MCF 10A (cell line): ENCODE measurements at regions not wholly inside any gene's neighbourhood (a gene's known extent, or its start where the extent isn't known, plus 50 kb on each side); places are given as distances from the start of the nearest gene placed in this dataset.
"Not testable (repeated sequence)": the region's sequence is repeated elsewhere in the genome, so short reads cannot be mapped to it uniquely, and the experiment has no call there.

Experiments
- BruUV-seq: library from RNA; stranded (reverse); fragments of 400-500 nt; replicated peaks from 2 replicates; lab custom pipeline; 2021; lab: Mats Ljungman, UMichigan
- CTCF ChIA-PET: fragments of 300-600 bp; sonication (Branson Sonifier 250); formaldehyde crosslinking; extraction: SDS; loops from one replicate; lab custom pipeline; 2021; ENCODE audit warnings: antibody characterized with exemption, inconsistent platforms; lab: Yijun Ruan, JAX
- POLR2A ChIA-PET: fragments of 300-600, 350-650 bp; sonication (Branson Sonifier 250); formaldehyde crosslinking; extraction: SDS; loops from one replicate; lab custom pipeline; 2020; ENCODE audit warnings: antibody characterized with exemption, inconsistent platforms; lab: Yijun Ruan, JAX
- DNase-seq: peaks from one replicate; pipeline ENCODE4 v3.0.0-alpha.2; 2018; ENCODE audit not compliant: unreplicated experiment
- H3K27ac Mint-ChIP-seq: one replicate; pipeline ENCODE4 v1.8.0; 2022; ENCODE audit warnings: mild to moderate bottlenecking, low read depth, mixed read lengths; ENCODE audit not compliant: unreplicated experiment
- H3K27me3 Mint-ChIP-seq: one replicate; pipeline ENCODE4 v1.8.0; 2022; ENCODE audit warnings: mixed read lengths; ENCODE audit not compliant: insufficient read depth, unreplicated experiment
- H3K36me3 Mint-ChIP-seq: one replicate; pipeline ENCODE4 v1.8.0; 2022; ENCODE audit warnings: mild to moderate bottlenecking, moderate library complexity, mixed read lengths; ENCODE audit not compliant: insufficient read depth, unreplicated experiment
- H3K4me1 Mint-ChIP-seq: one replicate; pipeline ENCODE4 v1.8.0; 2022; ENCODE audit warnings: mixed read lengths; ENCODE audit not compliant: insufficient read depth, unreplicated experiment
- H3K4me3 Mint-ChIP-seq: one replicate; pipeline ENCODE4 v1.8.0; 2022; ENCODE audit warnings: mild to moderate bottlenecking, moderate library complexity, mixed read lengths; ENCODE audit not compliant: unreplicated experiment
- H3K9me3 Mint-ChIP-seq: one replicate; pipeline ENCODE4 v1.8.0; 2022; ENCODE audit warnings: mixed read lengths; ENCODE audit not compliant: unreplicated experiment
- CTCF ChIP-seq: fragments of 200-600 bp; IDR thresholded peaks from one replicate; pipeline ENCODE4 v1.8.0; 2022; ENCODE audit warnings: antibody characterized with exemption, mild to moderate bottlenecking; ENCODE audit not compliant: unreplicated experiment
- intact Hi-C: fragments of 100-400 bp; cut with micrococcal nuclease; formaldehyde crosslinking; loops from 2 replicates; pipeline ENCODE4 v1.14.1; 2022

DNA sequence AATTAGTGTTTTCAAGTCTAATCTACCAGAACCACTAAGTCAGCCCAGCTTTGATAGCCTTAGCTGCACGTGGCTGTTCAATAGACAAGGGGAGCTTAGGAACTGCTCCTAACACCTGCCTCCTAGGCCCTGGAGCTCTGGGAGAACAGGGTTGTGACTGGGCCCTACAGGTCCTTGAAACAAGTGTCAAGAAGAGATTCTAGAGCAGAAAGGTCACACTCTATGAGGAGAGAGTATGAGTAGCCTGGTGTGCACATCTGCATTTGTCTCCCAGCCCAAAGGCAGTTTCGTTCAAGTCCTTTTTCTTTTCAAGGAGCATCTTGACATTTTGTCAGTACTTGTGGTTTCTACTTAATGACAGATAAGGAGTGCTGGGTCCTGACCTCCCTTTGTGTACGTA, 206.1 kb downstream of the PRELID2 start:
- POLR2A ChIA-PET = no interaction called here
- Mint-ChIP-seq H3K9me3 (no peaks in the 10 kb centered on the region), H3K36me3 (no peaks in the 10 kb centered on the region), H3K27me3 (no peaks in the 10 kb centered on the region), H3K4me1 (no peaks in the 10 kb centered on the region), H3K4me3 (no peak overlapping the region), H3K27ac (no peak overlapping the region)
- CTCF ChIA-PET = interaction anchor here (0.6 kb wide), 2 partner anchors 29 to 187 kb away, joined by 3 read pairs; no protein-coding TSS in a partner anchor
- no TSS peak for BruUV-seq
- intact Hi-C loops = no loop called here
- no peak for TF ChIP-seq CTCF
- no peak for DNase-seq

DNA sequence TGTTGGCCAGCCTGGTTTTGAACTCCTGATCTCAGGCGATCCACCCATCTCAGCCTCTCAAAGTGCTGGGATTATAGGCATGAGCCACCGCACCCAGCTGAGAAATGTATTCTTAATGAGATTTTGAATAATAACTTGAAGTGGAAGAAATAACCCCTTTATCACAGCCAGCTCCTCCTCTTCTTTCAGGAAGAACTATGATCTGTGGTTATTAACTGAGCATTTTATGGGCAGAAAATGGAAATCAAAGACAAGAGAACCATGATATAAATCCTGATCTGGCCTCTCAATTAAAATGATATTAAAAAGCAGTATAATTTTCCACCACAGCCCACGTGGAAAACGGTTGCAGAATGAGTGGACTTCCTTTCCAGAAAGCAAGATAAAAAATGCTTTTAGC, 206.6 kb downstream of the PRELID2 start:
- intact Hi-C loops = no loop called here
- no peak for DNase-seq
- Mint-ChIP-seq H3K36me3 (no peaks in the 10 kb centered on the region), H3K9me3 (peaks cover 4% of the 10 kb centered on the region), H3K4me1 (no peaks in the 10 kb centered on the region), H3K27me3 (no peaks in the 10 kb centered on the region), H3K27ac (no peak overlapping the region), H3K4me3 (no peak overlapping the region)
- POLR2A ChIA-PET = no interaction called here
- TF ChIP-seq CTCF = no peak
- CTCF ChIA-PET = interaction anchor here (0.6 kb wide), 2 partner anchors 29 to 186 kb away, joined by 3 read pairs; no protein-coding TSS in a partner anchor
- BruUV-seq = no TSS peak

- BruUV-seq = no TSS peak
- no peak for TF ChIP-seq CTCF
- no peaks in the 10 kb centered on the region for H3K4me1 Mint-ChIP-seq
- peaks cover 20% of the 10 kb centered on the region for H3K9me3 Mint-ChIP-seq
- no peak overlapping the region for H3K4me3 Mint-ChIP-seq
- intact Hi-C loops = no loop called here
- ChIA-PET CTCF (interaction anchor here (0.6 kb wide), 1 partner anchor 1405 kb away, joined by 3 read pairs; no protein-coding TSS in a partner anchor), POLR2A (no interaction called here)
- no peak overlapping the region for H3K27ac Mint-ChIP-seq
- no peak for DNase-seq
- no peaks in the 10 kb centered on the region for H3K36me3 Mint-ChIP-seq
- H3K27me3 Mint-ChIP-seq = no peaks in the 10 kb centered on the region
Observed at GRCh38 chr5:145619806-145620310, 215.3 kb downstream of the PRELID2 start.

- H3K27me3 Mint-ChIP-seq, H3K4me3 Mint-ChIP-seq, H3K36me3 Mint-ChIP-seq, H3K27ac Mint-ChIP-seq, H3K4me1 Mint-ChIP-seq, CTCF ChIA-PET, BruUV-seq, intact Hi-C loops, POLR2A ChIA-PET, DNase-seq: not testable (repeated sequence)
- peaks cover 15% of the 10 kb centered on the region for H3K9me3 Mint-ChIP-seq
Observed at GRCh38 chr5:145616739-145617138, 218.4 kb downstream of the PRELID2 start.

DNA sequence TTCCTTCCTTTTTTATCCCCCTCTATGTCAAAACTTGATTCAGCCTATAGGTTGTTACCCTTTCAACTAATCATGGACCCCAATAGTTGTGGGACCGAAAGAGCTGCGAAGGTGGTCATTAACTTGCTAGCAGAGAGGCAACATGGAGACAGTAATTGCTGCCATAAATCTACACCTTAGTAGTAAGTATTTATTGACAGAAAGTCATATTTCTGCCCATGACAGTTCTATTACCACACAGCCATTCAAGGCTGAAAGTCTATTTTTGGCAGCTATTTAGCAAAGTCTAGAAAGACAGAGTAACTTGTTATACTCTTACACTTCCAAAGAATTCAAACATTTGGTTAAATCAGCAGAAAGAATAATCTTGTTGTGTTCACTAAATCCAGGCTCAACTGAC, 236.2 kb downstream of the PRELID2 start:
- ChIA-PET POLR2A (no interaction called here), CTCF (no interaction called here)
- Mint-ChIP-seq H3K4me3 (no peak overlapping the region), H3K27ac (no peak overlapping the region), H3K36me3 (no peaks in the 10 kb centered on the region), H3K4me1 (no peaks in the 10 kb centered on the region), H3K9me3 (no peaks in the 10 kb centered on the region), H3K27me3 (no peaks in the 10 kb centered on the region)
- intact Hi-C loops = no loop called here
- no TSS peak for BruUV-seq
- no peak for DNase-seq
- TF ChIP-seq CTCF = no peak
